ENCODE measurements at regions not wholly inside any gene's neighbourhood (a gene's known extent, or its start where the extent isn't known, plus 50 kb on each side); places are given as distances from the start of the nearest gene placed in this dataset.

GRCh38 chr3:29189328-29189727 is 91.5 kb upstream of the RBMS3 start:
- TF ChIP-seq CTCF (IDR thresholded peaks at IDR 0.05; ENCODE audit: low read length) (no peak), EZH2 (optimal IDR thresholded peaks at IDR 0.05; ENCODE audit: low read depth, low read length) (no peak), EZH2phosphoT487 (IDR thresholded peaks at IDR 0.05; ENCODE audit: low read length) (no peak)

Data from MM.1S (cell line).